RWPE2 (cell line): ENCODE measurements at regions not wholly inside any gene's neighbourhood (a gene's known extent, or its start where the extent isn't known, plus 50 kb on each side); places are given as distances from the start of the nearest gene placed in this dataset.

Source experiments
- ATAC-seq: fragments of 200-7000 bp; cut with Tn5 transposase; 3 replicates; pipeline ENCODE4 v1.9.1; 2021; ENCODE audit warnings: low read depth
- DNase-seq: peaks from one replicate; pipeline ENCODE4 v3.0.0-alpha.2; 2020; ENCODE audit warnings: low spot score
- H3K27ac ChIP-seq: fragments of 450-650 bp; 2 replicates; pipeline ENCODE4 v1.5.1; 2017; ENCODE audit warnings: mild to moderate bottlenecking; ENCODE audit not compliant: poor library complexity, severe bottlenecking
- H3K27me3 ChIP-seq: fragments of 250-450 bp; sonication (Bioruptor Pico); 2 replicates; pipeline ENCODE4 v1.5.1; 2021; ENCODE audit warnings: mild to moderate bottlenecking, moderate library complexity; ENCODE audit not compliant: insufficient read depth, poor library complexity, severe bottlenecking
- H3K36me3 ChIP-seq: fragments of 250-450 bp; sonication (Bioruptor Pico); 2 replicates; pipeline ENCODE4 v1.5.1; 2020; ENCODE audit warnings: low read depth, mild to moderate bottlenecking, moderate library complexity
- H3K4me1 ChIP-seq: fragments of 250-450 bp; sonication (Bioruptor Pico); 2 replicates; pipeline ENCODE4 v1.5.1; 2021; ENCODE audit warnings: mild to moderate bottlenecking, moderate library complexity; ENCODE audit not compliant: insufficient read depth, poor library complexity, severe bottlenecking
- H3K4me3 ChIP-seq: fragments of 250-450 bp; sonication (Bioruptor Pico); 2 replicates; pipeline ENCODE4 v1.5.1; 2021; ENCODE audit warnings: mild to moderate bottlenecking, moderate library complexity; ENCODE audit not compliant: severe bottlenecking
- H3K9me3 ChIP-seq: fragments of 250-450 bp; sonication (Bioruptor Pico); 2 replicates; pipeline ENCODE4 v1.5.1; 2021; ENCODE audit warnings: mild to moderate bottlenecking, moderate library complexity; ENCODE audit not compliant: severe bottlenecking
- TF ChIP-seq, protein P1 (sequence below): fragments of 450-650 bp; IDR thresholded peaks from one replicate; pipeline ENCODE4 v1.5.1; 2017; ENCODE audit warnings: mild to moderate bottlenecking, moderate library complexity; ENCODE audit not compliant: poor library complexity, severe bottlenecking

DNA sequence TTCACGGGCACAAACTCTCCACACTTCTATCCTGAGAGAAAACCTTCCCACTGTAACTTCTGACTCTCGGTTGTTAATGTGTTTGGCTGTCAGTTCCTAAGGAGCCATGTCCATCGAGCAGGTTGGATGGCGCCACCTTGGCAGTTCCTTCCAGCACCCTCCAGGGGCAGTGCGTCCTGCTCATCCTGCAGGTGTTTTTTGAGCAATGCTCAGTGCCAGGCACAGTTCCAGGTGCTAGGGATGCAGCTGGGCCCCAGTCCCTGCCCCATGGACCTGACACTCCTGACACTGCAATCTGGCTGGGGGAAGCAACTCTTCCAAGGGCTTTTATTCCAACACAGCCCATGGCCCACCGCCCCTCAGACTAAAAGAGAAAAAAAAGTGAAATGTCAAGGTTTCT is 376.4 kb downstream of the PREX1 start:
- H3K36me3 ChIP-seq, result no peaks in the 10 kb centered on the region
- DNase-seq (peak; percentile 71), ATAC-seq (no peak)
- TF ChIP-seq, protein P1, sequence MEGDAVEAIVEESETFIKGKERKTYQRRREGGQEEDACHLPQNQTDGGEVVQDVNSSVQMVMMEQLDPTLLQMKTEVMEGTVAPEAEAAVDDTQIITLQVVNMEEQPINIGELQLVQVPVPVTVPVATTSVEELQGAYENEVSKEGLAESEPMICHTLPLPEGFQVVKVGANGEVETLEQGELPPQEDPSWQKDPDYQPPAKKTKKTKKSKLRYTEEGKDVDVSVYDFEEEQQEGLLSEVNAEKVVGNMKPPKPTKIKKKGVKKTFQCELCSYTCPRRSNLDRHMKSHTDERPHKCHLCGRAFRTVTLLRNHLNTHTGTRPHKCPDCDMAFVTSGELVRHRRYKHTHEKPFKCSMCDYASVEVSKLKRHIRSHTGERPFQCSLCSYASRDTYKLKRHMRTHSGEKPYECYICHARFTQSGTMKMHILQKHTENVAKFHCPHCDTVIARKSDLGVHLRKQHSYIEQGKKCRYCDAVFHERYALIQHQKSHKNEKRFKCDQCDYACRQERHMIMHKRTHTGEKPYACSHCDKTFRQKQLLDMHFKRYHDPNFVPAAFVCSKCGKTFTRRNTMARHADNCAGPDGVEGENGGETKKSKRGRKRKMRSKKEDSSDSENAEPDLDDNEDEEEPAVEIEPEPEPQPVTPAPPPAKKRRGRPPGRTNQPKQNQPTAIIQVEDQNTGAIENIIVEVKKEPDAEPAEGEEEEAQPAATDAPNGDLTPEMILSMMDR, result no peak
- H3K27me3 ChIP-seq, result peaks cover 19% of the 10 kb centered on the region
- no peaks in the 10 kb centered on the region for H3K9me3 ChIP-seq
- H3K4me1 ChIP-seq, result peaks cover 17% of the 10 kb centered on the region
- H3K27ac ChIP-seq, result no peak overlapping the region
- H3K4me3 ChIP-seq, result no peak overlapping the region

- TF ChIP-seq, protein P1, result peak; percentile 17
- Histone ChIP-seq H3K9me3 (peaks cover 7% of the 10 kb centered on the region), H3K4me3 (no peak overlapping the region), H3K27me3 (peaks cover 19% of the 10 kb centered on the region), H3K27ac (no peak overlapping the region), H3K36me3 (no peaks in the 10 kb centered on the region), H3K4me1 (peaks cover 5% of the 10 kb centered on the region)
- peak; percentile 16; the same call in 1 of the 3 replicates for ATAC-seq
- DNase-seq, result peak; percentile 23
Observed at GRCh38 chr20:48448666-48449600, 378.9 kb downstream of the PREX1 start.

- Histone ChIP-seq H3K36me3 (no peaks in the 10 kb centered on the region), H3K27me3 (peaks cover 19% of the 10 kb centered on the region), H3K4me3 (no peak overlapping the region), H3K27ac (no peak overlapping the region), H3K9me3 (peaks cover 16% of the 10 kb centered on the region), H3K4me1 (no peaks in the 10 kb centered on the region)
- TF ChIP-seq, protein P1, result no peak
- ATAC-seq (peak; percentile 16; the same call in 1 of the 3 replicates), DNase-seq (peak; percentile 62)
Observed at GRCh38 chr20:48447456-48447855, 380.3 kb downstream of the PREX1 start.

GRCh38 chr20:48445827-48446226 is 382.0 kb downstream of the PREX1 start:
- H3K4me3 ChIP-seq, result no peak overlapping the region
- H3K36me3 ChIP-seq, result no peaks in the 10 kb centered on the region
- no peak overlapping the region for H3K27ac ChIP-seq
- peaks cover 16% of the 10 kb centered on the region for H3K9me3 ChIP-seq
- peaks cover 19% of the 10 kb centered on the region for H3K27me3 ChIP-seq
- H3K4me1 ChIP-seq, result no peaks in the 10 kb centered on the region
- no peak for ATAC-seq
- TF ChIP-seq, protein P1, result no peak
- peak; percentile 9 for DNase-seq

GRCh38 chr20:48444249-48444648 is 383.6 kb downstream of the PREX1 start:
- Histone ChIP-seq H3K27me3 (peaks cover 23% of the 10 kb centered on the region), H3K27ac (no peak overlapping the region), H3K4me1 (no peaks in the 10 kb centered on the region), H3K36me3 (no peaks in the 10 kb centered on the region), H3K9me3 (peaks cover 16% of the 10 kb centered on the region), H3K4me3 (no peak overlapping the region)
- peak; percentile 10 for DNase-seq
- TF ChIP-seq, protein P1, result no peak
- no peak for ATAC-seq
